H9 (cell line): ENCODE measurements at regions not wholly inside any gene's neighbourhood (a gene's known extent, or its start where the extent isn't known, plus 50 kb on each side); places are given as distances from the start of the nearest gene placed in this dataset.

Experiments
- DNase-seq: peaks from one replicate; pipeline ENCODE4 v3.0.0-alpha.2; 2017
- H2AFZ ChIP-seq: one replicate; pipeline ENCODE4 v1.6.1; 2013; ENCODE audit warnings: mild to moderate bottlenecking, low read length, control low read depth, moderate library complexity
- H2AK5ac ChIP-seq: 2 replicates; pipeline ENCODE4 v1.6.1; 2013; ENCODE audit warnings: low read length, control low read depth, mixed read lengths; ENCODE audit not compliant: insufficient read length
- H2BK120ac ChIP-seq: one replicate; pipeline ENCODE4 v1.6.1; 2013; ENCODE audit warnings: low read depth, mild to moderate bottlenecking, low read length, control low read depth, inconsistent platforms; ENCODE audit not compliant: poor library complexity, severe bottlenecking
- H2BK12ac ChIP-seq: 2 replicates; pipeline ENCODE4 v1.6.1; 2013; ENCODE audit warnings: low read length, control low read depth, mixed read lengths, low read depth; ENCODE audit not compliant: insufficient read length
- H2BK15ac ChIP-seq: 2 replicates; pipeline ENCODE4 v1.6.1; 2013; ENCODE audit warnings: low read depth, low read length, control low read depth
- H2BK20ac ChIP-seq: one replicate; pipeline ENCODE4 v1.6.1; 2013; ENCODE audit warnings: low read depth, mild to moderate bottlenecking, low read length, control low read depth, inconsistent platforms; ENCODE audit not compliant: poor library complexity, severe bottlenecking
- H2BK5ac ChIP-seq: 2 replicates; pipeline ENCODE4 v1.6.1; 2013; ENCODE audit warnings: low read length, control low read depth, mixed read lengths; ENCODE audit not compliant: insufficient read length
- H3K14ac ChIP-seq: 2 replicates; pipeline ENCODE4 v1.6.1; 2013; ENCODE audit warnings: low read length, control low read depth; ENCODE audit not compliant: insufficient read depth
- H3K18ac ChIP-seq: 2 replicates; pipeline ENCODE4 v1.6.1; 2013; ENCODE audit warnings: low read depth, mild to moderate bottlenecking, mixed read lengths, low read length, control low read depth; ENCODE audit not compliant: insufficient read length
- H3K23ac ChIP-seq: 2 replicates; pipeline ENCODE4 v1.6.1; 2013; ENCODE audit warnings: low read length, control low read depth, mixed read lengths, low read depth; ENCODE audit not compliant: insufficient read length
- H3K23me2 ChIP-seq: 2 replicates; pipeline ENCODE4 v1.6.1; 2013; ENCODE audit warnings: low read depth, mild to moderate bottlenecking, mixed read lengths, low read length, control low read depth; ENCODE audit not compliant: insufficient read length, poor library complexity, severe bottlenecking
- H3K27ac ChIP-seq: 2 replicates; pipeline ENCODE4 v1.5.1; 2013; ENCODE audit warnings: low read length, control low read depth, mixed read lengths, low read depth; ENCODE audit not compliant: insufficient read length
- H3K27me3 ChIP-seq: 2 replicates; pipeline ENCODE4 v1.6.1; 2013; ENCODE audit warnings: low read length, control low read depth, inconsistent platforms; ENCODE audit not compliant: insufficient read depth
- H3K4ac ChIP-seq: 2 replicates; pipeline ENCODE4 v1.6.1; 2013; ENCODE audit warnings: low read depth, mild to moderate bottlenecking, control low read depth, inconsistent platforms, low read length, moderate library complexity
- H3K4me1 ChIP-seq: 2 replicates; pipeline ENCODE4 v1.6.1; 2013; ENCODE audit warnings: low read length, control low read depth, inconsistent platforms; ENCODE audit not compliant: insufficient read depth
- H3K4me2 ChIP-seq: 2 replicates; pipeline ENCODE4 v1.6.1; 2013; ENCODE audit warnings: low read length, control low read depth, mixed read lengths; ENCODE audit not compliant: insufficient read length, insufficient read depth
- H3K56ac ChIP-seq: 2 replicates; pipeline ENCODE4 v1.6.1; 2013; ENCODE audit warnings: low read depth, mild to moderate bottlenecking, mixed read lengths, low read length, control low read depth; ENCODE audit not compliant: insufficient read length
- H3K79me1 ChIP-seq: 2 replicates; pipeline ENCODE4 v1.6.1; 2013; ENCODE audit warnings: low read depth, mild to moderate bottlenecking, moderate library complexity, low read length, control low read depth, inconsistent platforms; ENCODE audit not compliant: insufficient read depth, poor library complexity, severe bottlenecking
- H3K79me2 ChIP-seq: 2 replicates; pipeline ENCODE4 v1.6.1; 2013; ENCODE audit warnings: low read length, control low read depth, inconsistent platforms; ENCODE audit not compliant: insufficient read depth
- H3K9ac ChIP-seq: 2 replicates; pipeline ENCODE4 v1.6.1; 2013; ENCODE audit warnings: low read length, control low read depth, mixed read lengths; ENCODE audit not compliant: insufficient read length; ENCODE audit errors: extremely low read depth
- H3K9me3 ChIP-seq: one replicate; pipeline ENCODE4 v1.6.1; 2013; ENCODE audit warnings: low read depth, low read length, inconsistent platforms; ENCODE audit not compliant: control insufficient read depth
- H3T11ph ChIP-seq: one replicate; pipeline ENCODE4 v1.6.1; 2013; ENCODE audit warnings: mild to moderate bottlenecking, low read length, control low read depth, inconsistent platforms
- H4K20me1 ChIP-seq: one replicate; pipeline ENCODE4 v1.6.1; 2013; ENCODE audit not compliant: control insufficient read depth, insufficient read length, insufficient read depth
- H4K5ac ChIP-seq: 2 replicates; pipeline ENCODE4 v1.6.1; 2013; ENCODE audit warnings: low read depth, mild to moderate bottlenecking, mixed read lengths, low read length, control low read depth; ENCODE audit not compliant: insufficient read length
- H4K8ac ChIP-seq: replicated peaks from 2 replicates; pipeline ENCODE4 v1.6.1; 2013; ENCODE audit warnings: low read length, control low read depth, mixed read lengths, low read depth; ENCODE audit not compliant: insufficient read length
- H4K91ac ChIP-seq: 2 replicates; pipeline ENCODE4 v1.6.1; 2013; ENCODE audit warnings: low read depth, mild to moderate bottlenecking, moderate library complexity, mixed read lengths, low read length, control low read depth; ENCODE audit not compliant: insufficient read length
- H3K27ac Mint-ChIP-seq, 3 experiments: 2 replicates in 2 of 3; 3 replicates in 1 of 3; pipeline ENCODE4 v1.8.0; 2020 to 2021; ENCODE audit warnings: mixed read lengths in 3 of 3, mild to moderate bottlenecking in 1 of 3, moderate library complexity in 1 of 3
- H3K27me3 Mint-ChIP-seq: 2 replicates; pipeline ENCODE4 v1.8.0; 2021; ENCODE audit warnings: low read depth, mild to moderate bottlenecking, moderate library complexity, mixed read lengths
- H3K36me3 Mint-ChIP-seq, 3 experiments: 2 replicates in 2 of 3; 3 replicates in 1 of 3; pipeline ENCODE4 v1.8.0; 2020 to 2021; ENCODE audit warnings: low read depth in 3 of 3, mixed read lengths in 3 of 3; ENCODE audit not compliant: insufficient read depth in 1 of 3
- H3K4me1 Mint-ChIP-seq, 2 experiments: 2 replicates each; pipeline ENCODE4 v1.8.0; 2020; ENCODE audit warnings: mixed read lengths in 2 of 2
- H3K4me3 Mint-ChIP-seq, 2 experiments: 2 replicates in 1 of 2; 3 replicates in 1 of 2; pipeline ENCODE4 v1.8.0; 2020 to 2021; ENCODE audit warnings: mild to moderate bottlenecking in 2 of 2, mixed read lengths in 2 of 2, moderate library complexity in 1 of 2
- H3K9me3 Mint-ChIP-seq, 2 experiments: 2 replicates in 1 of 2; 3 replicates in 1 of 2; pipeline ENCODE4 v1.8.0; 2020; ENCODE audit warnings: mild to moderate bottlenecking in 2 of 2, mixed read lengths in 2 of 2, moderate library complexity in 1 of 2
- CTCF ChIP-seq: fragments of 200-600 bp; sonication (generic); conservative IDR thresholded peaks from 3 replicates; pipeline ENCODE4 v1.8.0; 2021; ENCODE audit warnings: antibody characterized with exemption, mild to moderate bottlenecking
- WGBS: extraction: QIAGEN DNeasy Blood & Tissue Kit; methylation state at CpG from one replicate; pipeline ENCODE4 v1.1.7; 2013; ENCODE audit warnings: missing lambda C conversion rate, low lambda C conversion rate, mixed read lengths; ENCODE audit not compliant: insufficient read length; ENCODE audit errors: extremely low coverage; 5-methylcytosine and 5-hydroxymethylcytosine counted together

- Histone ChIP-seq H3K14ac (no peak overlapping the region), H3K79me2 (no peaks in the 10 kb centered on the region; the same call in 1 of the 2 replicates), H3K56ac (no peak overlapping the region), H4K91ac (no peak overlapping the region), H2AFZ (no peak overlapping the region), H4K5ac (no peak overlapping the region), H4K8ac (no peak overlapping the region), H3K4me1 (no peaks in the 10 kb centered on the region; the same call in 1 of the 2 replicates), H3K23ac (no peak overlapping the region), H3K18ac (no peak overlapping the region), H3K27ac (no peak overlapping the region), H2BK12ac (no peak overlapping the region), H3K9me3 (no peaks in the 10 kb centered on the region), H3K79me1 (no peaks in the 10 kb centered on the region), H2BK20ac (no peak overlapping the region), H2BK5ac (no peak overlapping the region), H2BK120ac (no peak overlapping the region), H3K4ac (no peak overlapping the region), H3K9ac (no peak overlapping the region), H3K23me2 (no peaks in the 10 kb centered on the region), H3K4me2 (no peak overlapping the region), H3K27me3 (no peaks in the 10 kb centered on the region), H2BK15ac (no peak overlapping the region), H2AK5ac (no peak overlapping the region), H4K20me1 (no peaks in the 10 kb centered on the region), H3T11ph (no peak overlapping the region)
- DNase-seq, result no peak
- H3K27ac Mint-ChIP-seq, result no peak overlapping the region
- no peak for TF ChIP-seq CTCF
- no peak overlapping the region for H3K4me3 Mint-ChIP-seq
- H3K9me3 Mint-ChIP-seq, result no peaks in the 10 kb centered on the region
- no peaks in the 10 kb centered on the region for H3K36me3 Mint-ChIP-seq
- peaks cover 0 to 5% of the 10 kb centered on the region in 2 experiments; a peak in 2 of 4 replicates for H3K4me1 Mint-ChIP-seq
- H3K27me3 Mint-ChIP-seq, result no peaks in the 10 kb centered on the region; the same call in 1 of the 2 replicates
- WGBS, result no CpG with 5 or more reads among the region's 1 CpG
Observed at GRCh38 chr6:97666889-97667288, 383.9 kb upstream of the MMS22L start.
